ENCODE measurements at regions not wholly inside any gene's neighbourhood (a gene's known extent, or its start where the extent isn't known, plus 50 kb on each side); places are given as distances from the start of the nearest gene placed in this dataset.

- TF ChIP-seq CTCF (IDR thresholded peaks at IDR 0.05 in 4 of 5, conservative IDR thresholded peaks at IDR 0.05 in 1 of 5) (no peak), POLR2A (IDR thresholded peaks at IDR 0.05) (no peak)
Observed at GRCh38 chr12:25839470-25839869, 119.0 kb upstream of the RASSF8 start.

Data from gastrocnemius medialis (tissue), 4 donors.